Upper lobe of left lung (tissue), 6 donors: ENCODE measurements at regions not wholly inside any gene's neighbourhood (a gene's known extent, or its start where the extent isn't known, plus 50 kb on each side); places are given as distances from the start of the nearest gene placed in this dataset.
A peak's percentile ranks its signal among the peaks of the same experiment; 100 is the strongest.

Experiments used
- ATAC-seq, 2 donors: fragments of 200-7000 bp; cut with Tn5 transposase; one replicate each; pipeline ENCODE4 v1.9.1; 2022; ENCODE audit warnings: mild to moderate bottlenecking in 2 of 2, moderate library complexity in 2 of 2; ENCODE audit not compliant: low FRiP score in 2 of 2
- DNase-seq, 2 donors: peaks; one replicate each; pipeline ENCODE4 v3.0.0-alpha.2; 2019 to 2020
- H3K27ac ChIP-seq, 4 donors: fragments of 200-600 bp; sonication (generic); one replicate each; pipeline ENCODE4 v1.5.1; 2016 to 2019
- H3K27me3 ChIP-seq, 4 donors: fragments of 200-600 bp; sonication (generic); one replicate each; pipeline ENCODE4 v1.5.1; 2017 to 2019
- H3K36me3 ChIP-seq, 4 donors: fragments of 200-600 bp; sonication (generic); one replicate each; pipeline ENCODE4 v1.5.1; 2016 to 2019
- H3K4me1 ChIP-seq, 4 donors: fragments of 200-600 bp; sonication (generic); one replicate each; pipeline ENCODE4 v1.5.1; 2018 to 2019
- H3K4me3 ChIP-seq, 4 donors: fragments of 200-600 bp; sonication (generic); one replicate each; pipeline ENCODE4 v1.5.1; 2017 to 2019; ENCODE audit warnings: mild to moderate bottlenecking in 2 of 4, moderate library complexity in 1 of 4
- H3K9me3 ChIP-seq, 4 donors: fragments of 200-600 bp; sonication (generic); one replicate each; pipeline ENCODE4 v1.5.1; 2018 to 2019
- EP300 ChIP-seq, 4 donors: sonication (generic); formaldehyde crosslinking; IDR thresholded peaks; one replicate each; pipeline ENCODE4 v1.5.1; 2017; ENCODE audit warnings: antibody characterized with exemption in 4 of 4, control low read depth in 2 of 4
- POLR2A ChIP-seq, 4 donors: fragments of 450-650 bp; IDR thresholded peaks; one replicate each; pipeline ENCODE4 v1.5.1; 2016 to 2017; ENCODE audit warnings: antibody characterized with exemption in 4 of 4, mild to moderate bottlenecking in 2 of 4
- POLR2AphosphoS5 ChIP-seq, 2 donors: sonication (generic); formaldehyde crosslinking; IDR thresholded peaks; one replicate each; pipeline ENCODE4 v1.5.1; 2017; ENCODE audit warnings: antibody characterized with exemption in 2 of 2
- WGBS, 2 donors: methylation state at CpG; one replicate each; pipeline ENCODE4 v1.1.5; 2017 to 2018; 5-methylcytosine and 5-hydroxymethylcytosine counted together
- TF ChIP-seq, protein P1 (sequence below), 6 experiments: fragments of 450-650 bp in 4 of 6; fragments of 200-600 bp in 2 of 6; sonication (generic) in 2 of 6; IDR thresholded peaks; one replicate each; pipeline ENCODE4 v1.5.1; 2016 to 2019; ENCODE audit warnings: antibody characterized with exemption in 6 of 6
- donor health status: DM: no; HTN: no; CAD: no; lungs with moderate emphysema.
- donor health status: DM: no; HTN: yes; CAD: no; lungs with severe emphysema.

DNA sequence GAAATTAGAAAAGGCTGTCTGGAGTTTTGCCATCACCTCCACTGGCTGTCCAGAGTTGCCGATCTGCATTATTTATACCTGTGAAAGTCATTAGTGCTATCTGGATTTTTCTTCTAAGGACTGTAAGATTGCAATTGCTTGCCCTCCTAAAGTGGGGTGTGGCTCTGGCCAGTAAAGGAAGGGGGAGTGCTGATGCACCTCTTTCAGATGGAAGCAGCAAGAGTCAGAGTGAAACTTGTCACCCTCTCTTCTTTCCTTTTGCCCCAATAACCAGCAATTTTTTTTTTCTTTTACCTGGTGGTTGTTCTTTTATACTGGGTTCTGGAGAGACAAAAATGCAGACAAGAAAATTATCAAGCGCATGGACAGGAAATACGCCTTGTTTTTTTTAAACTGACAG, 527.4 kb upstream of the NRP1 start:
- no peak for TF ChIP-seq EP300 (IDR thresholded peaks at IDR 0.05)
- TF ChIP-seq POLR2A (IDR thresholded peaks at IDR 0.05), result no peak
- TF ChIP-seq POLR2AphosphoS5 (IDR thresholded peaks at IDR 0.05), result no peak
- TF ChIP-seq, protein P1, sequence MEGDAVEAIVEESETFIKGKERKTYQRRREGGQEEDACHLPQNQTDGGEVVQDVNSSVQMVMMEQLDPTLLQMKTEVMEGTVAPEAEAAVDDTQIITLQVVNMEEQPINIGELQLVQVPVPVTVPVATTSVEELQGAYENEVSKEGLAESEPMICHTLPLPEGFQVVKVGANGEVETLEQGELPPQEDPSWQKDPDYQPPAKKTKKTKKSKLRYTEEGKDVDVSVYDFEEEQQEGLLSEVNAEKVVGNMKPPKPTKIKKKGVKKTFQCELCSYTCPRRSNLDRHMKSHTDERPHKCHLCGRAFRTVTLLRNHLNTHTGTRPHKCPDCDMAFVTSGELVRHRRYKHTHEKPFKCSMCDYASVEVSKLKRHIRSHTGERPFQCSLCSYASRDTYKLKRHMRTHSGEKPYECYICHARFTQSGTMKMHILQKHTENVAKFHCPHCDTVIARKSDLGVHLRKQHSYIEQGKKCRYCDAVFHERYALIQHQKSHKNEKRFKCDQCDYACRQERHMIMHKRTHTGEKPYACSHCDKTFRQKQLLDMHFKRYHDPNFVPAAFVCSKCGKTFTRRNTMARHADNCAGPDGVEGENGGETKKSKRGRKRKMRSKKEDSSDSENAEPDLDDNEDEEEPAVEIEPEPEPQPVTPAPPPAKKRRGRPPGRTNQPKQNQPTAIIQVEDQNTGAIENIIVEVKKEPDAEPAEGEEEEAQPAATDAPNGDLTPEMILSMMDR (IDR thresholded peaks at IDR 0.05), result no peak
- Histone ChIP-seq H3K27me3 (no peaks in the 10 kb centered on the region), H3K27ac (no peak overlapping the region), H3K9me3 (no peaks in the 10 kb centered on the region), H3K4me3 (no peak overlapping the region), H3K36me3 (no peaks in the 10 kb centered on the region), H3K4me1 (peaks cover 0 to 4% (median 2%) of the 10 kb centered on the region in 4 donors)
- 63 to 64% methylated on average over 3 of the region's 3 CpGs for WGBS, 2 donors
- no peak for DNase-seq
- no peak for ATAC-seq

DNA sequence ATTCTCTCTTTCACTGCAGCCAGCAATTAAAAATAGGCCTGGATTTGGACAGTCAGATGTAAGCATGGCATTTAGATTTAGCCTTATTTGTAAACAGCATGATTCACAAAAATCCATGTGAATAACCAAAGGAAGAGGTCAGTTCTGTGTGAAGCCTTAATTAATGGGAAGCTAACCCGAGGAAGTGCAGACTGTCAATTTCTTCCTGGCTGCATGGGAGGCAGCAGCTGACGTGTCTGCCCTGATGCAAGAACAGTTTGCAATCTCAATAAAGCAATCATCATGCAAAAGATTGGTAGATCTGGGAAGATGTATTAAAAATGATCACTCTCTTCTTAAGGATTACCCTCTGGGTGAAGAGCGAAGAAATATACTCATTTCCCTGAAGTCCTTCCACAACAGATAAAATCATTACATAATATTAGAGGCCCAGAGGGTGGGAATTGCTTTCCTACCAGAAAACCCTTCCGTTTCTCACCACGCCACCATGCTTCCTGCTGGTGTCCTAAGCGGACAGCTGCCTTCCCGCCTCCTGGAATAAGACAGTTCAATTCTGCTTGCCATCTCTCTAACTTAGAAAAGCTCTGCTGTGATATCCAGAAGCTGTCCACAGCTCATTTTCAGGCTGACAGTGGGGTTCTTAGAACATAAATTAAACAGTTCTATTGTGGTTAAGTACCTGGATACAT, 526.7 kb upstream of the NRP1 start:
- peak in 1 of 2 donors; percentile 44 for ATAC-seq
- Histone ChIP-seq H3K4me3 (no peak overlapping the region), H3K27me3 (no peaks in the 10 kb centered on the region), H3K27ac (no peak overlapping the region), H3K4me1 (peaks cover 0 to 4% (median 2%) of the 10 kb centered on the region in 4 donors), H3K36me3 (no peaks in the 10 kb centered on the region), H3K9me3 (no peaks in the 10 kb centered on the region)
- 69 to 74% methylated on average over 7 of the region's 7 CpGs for WGBS, 2 donors
- TF ChIP-seq EP300 (IDR thresholded peaks at IDR 0.05) (no peak), POLR2A (IDR thresholded peaks at IDR 0.05) (no peak), POLR2AphosphoS5 (IDR thresholded peaks at IDR 0.05) (no peak)
- TF ChIP-seq, protein P1 (IDR thresholded peaks at IDR 0.05), result no peak
- DNase-seq, result no peak

DNA sequence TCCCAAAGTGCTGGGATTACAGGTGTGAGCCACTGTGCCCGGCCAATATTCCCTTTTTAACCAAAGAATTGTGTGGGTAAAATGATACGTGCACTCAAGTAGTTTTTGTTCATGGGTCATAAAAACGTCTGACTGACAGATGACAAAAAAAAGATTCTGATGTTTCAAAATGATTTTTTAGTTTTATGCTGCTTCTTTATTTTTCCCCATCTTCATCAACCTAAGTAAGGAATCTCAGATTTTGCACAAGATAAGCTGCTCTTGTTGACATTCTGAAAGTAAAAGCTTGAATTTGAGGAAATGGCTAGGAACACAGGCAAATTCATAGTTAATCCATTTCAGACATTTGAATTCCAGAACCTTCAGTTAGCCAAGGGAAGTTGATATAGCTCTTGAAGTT, 526.1 kb upstream of the NRP1 start:
- TF ChIP-seq POLR2A (IDR thresholded peaks at IDR 0.05) (no peak), EP300 (IDR thresholded peaks at IDR 0.05) (no peak), POLR2AphosphoS5 (IDR thresholded peaks at IDR 0.05) (no peak)
- TF ChIP-seq, protein P1 (IDR thresholded peaks at IDR 0.05), result no peak
- 78 to 83% methylated on average over 3 of the region's 3 CpGs for WGBS, 2 donors
- Histone ChIP-seq H3K36me3 (no peaks in the 10 kb centered on the region), H3K4me1 (peaks cover 0 to 4% (median 2%) of the 10 kb centered on the region in 4 donors), H3K9me3 (no peaks in the 10 kb centered on the region), H3K27ac (no peak overlapping the region), H3K4me3 (no peak overlapping the region), H3K27me3 (no peaks in the 10 kb centered on the region)
- ATAC-seq, result no peak
- no peak for DNase-seq

DNA sequence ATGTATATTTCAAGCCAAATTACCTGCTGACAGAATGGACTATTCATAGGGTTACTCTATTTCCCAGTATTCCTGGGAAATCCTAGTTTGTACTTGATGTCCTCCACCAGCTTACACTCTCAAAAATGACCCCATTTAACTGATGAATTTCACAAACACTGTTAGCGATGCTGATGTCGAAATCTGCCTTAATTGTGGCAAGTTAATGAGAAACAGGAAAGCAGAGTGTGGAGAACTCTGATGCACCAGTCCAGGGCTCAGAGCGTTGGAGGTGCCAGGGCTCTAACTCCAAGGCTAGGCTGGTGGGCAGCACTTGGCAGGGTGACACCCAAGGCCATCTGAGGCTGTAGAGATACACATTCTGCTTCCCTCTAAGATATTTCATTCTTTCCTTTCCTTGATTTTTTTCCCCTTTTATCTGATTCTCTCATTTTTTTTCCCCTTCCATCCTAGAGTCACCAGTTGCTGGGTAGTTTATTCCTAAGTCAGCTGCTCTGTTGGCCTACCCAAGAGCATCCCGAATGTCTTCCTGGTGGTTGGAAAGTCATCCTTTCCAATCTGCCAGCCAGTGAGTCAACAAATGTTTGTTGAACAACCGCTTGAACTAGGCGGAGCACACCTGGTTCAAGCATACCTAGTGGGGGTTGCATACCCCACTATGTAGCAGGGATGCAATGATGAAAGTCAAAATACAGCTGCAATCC, 525.0 kb upstream of the NRP1 start:
- ATAC-seq (peak in 1 of 2 donors; percentile 13), DNase-seq (no peak)
- no peaks in the 10 kb centered on the region for H3K27me3 ChIP-seq
- no peak overlapping the region for H3K4me3 ChIP-seq
- H3K9me3 ChIP-seq, result no peaks in the 10 kb centered on the region
- peaks cover 0 to 4% (median 2%) of the 10 kb centered on the region in 4 donors for H3K4me1 ChIP-seq
- no peaks in the 10 kb centered on the region for H3K36me3 ChIP-seq
- no peak for TF ChIP-seq POLR2A (IDR thresholded peaks at IDR 0.05)
- no peak for TF ChIP-seq EP300 (IDR thresholded peaks at IDR 0.05)
- TF ChIP-seq POLR2AphosphoS5 (IDR thresholded peaks at IDR 0.05), result no peak
- TF ChIP-seq, protein P1 (IDR thresholded peaks at IDR 0.05), result no peak
- H3K27ac ChIP-seq, result no peak overlapping the region
- WGBS, 2 donors, result 86 to 88% methylated on average over 6 of the region's 6 CpGs
